ENCODE measurements at regions not wholly inside any gene's neighbourhood (a gene's known extent, or its start where the extent isn't known, plus 50 kb on each side); places are given as distances from the start of the nearest gene placed in this dataset.

DNA sequence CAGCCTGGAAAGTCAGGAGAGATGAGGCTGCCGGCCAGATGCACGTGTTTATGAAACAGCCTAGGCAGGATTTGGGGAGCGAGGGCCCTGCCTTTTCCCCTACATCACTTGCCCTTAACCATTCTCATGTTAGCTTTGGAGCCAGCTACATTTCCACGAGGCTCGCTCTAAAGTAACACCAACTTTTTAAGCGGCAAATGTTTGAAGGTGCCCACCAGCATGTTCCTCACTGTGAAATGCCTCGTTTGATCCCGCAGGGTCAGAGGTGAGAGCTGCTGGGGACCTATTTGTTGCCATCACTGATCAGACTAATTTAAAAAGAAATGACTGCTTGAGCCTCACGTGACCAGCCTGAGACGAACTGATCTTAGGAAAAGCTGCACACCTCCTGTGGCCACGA is 51.6 kb upstream of the DACT2 start:
- intact Hi-C loops (cut with micrococcal nuclease; ENCODE audit: unreplicated experiment) = loop anchor here (5.0 kb wide), 1 partner anchor 341 kb away; no protein-coding TSS in a partner anchor

DNA sequence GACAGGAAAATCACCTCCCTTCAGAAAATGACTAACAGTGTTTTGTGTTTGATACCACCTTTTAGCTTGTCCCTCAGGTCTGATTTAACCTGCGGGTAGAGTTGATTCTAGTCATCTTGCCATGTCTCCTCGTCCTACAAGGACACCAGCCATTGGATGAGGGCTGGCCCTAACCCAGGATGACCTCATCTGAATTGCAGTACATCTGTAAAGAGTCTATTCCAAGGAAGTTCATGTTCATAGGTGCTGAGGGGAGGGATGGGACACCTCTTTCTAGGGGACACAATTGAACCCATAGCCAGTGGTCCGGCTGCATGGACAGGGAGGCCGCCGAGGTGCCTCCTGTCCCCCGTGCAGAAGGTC is 52.0 kb upstream of the DACT2 start:
- ATAC-seq (no peak), DNase-seq (ENCODE audit: low read depth, low spot score) (no peak)
- POLR2A ChIA-PET = no interaction called here
- TF ChIP-seq POLR2AphosphoS5 (IDR thresholded peaks at IDR 0.05; ENCODE audit: low read depth, low read length) (no peak), TCF7L2 (IDR thresholded peaks at IDR 0.05; ENCODE audit: low read depth, low read length) (no peak)
- peaks cover 6% of the 10 kb centered on the region; the same call in 1 of the 2 replicates for H3K4me1 ChIP-seq (ENCODE audit: control insufficient read depth, insufficient read depth, low read length)
- intact Hi-C loops (cut with micrococcal nuclease; ENCODE audit: unreplicated experiment) = loop anchor here (5.0 kb wide), 1 partner anchor 341 kb away; no protein-coding TSS in a partner anchor
- no peak overlapping the region for H3K4me3 ChIP-seq (ENCODE audit: low read depth in 2 of 2, low read length in 2 of 2)
- CTCF ChIA-PET = no interaction called here
- no TSS peak for BruUV-seq (replicated peaks)
- in situ Hi-C loops (cut with HindIII; ENCODE audit: low pct_unique_long_range_greater_than_20kb, low sequenced_read_pairs) = no loop called here
- H3K27ac ChIP-seq (ENCODE audit: low read length) = no peak overlapping the region
- no peaks in the 10 kb centered on the region for H3K36me3 ChIP-seq (ENCODE audit: control insufficient read depth, insufficient read depth, low read length)
- no peaks in the 10 kb centered on the region; the same call in 1 of the 2 replicates for H3K9me3 ChIP-seq (ENCODE audit: control insufficient read depth, insufficient read depth, low read depth, low read length)
- no peaks in the 10 kb centered on the region; the same call in 1 of the 2 replicates for H3K27me3 ChIP-seq (ENCODE audit: control insufficient read depth, insufficient read depth, low read length)

More for the DNA sequence above, 51.6 kb upstream of the DACT2 start:
- Histone ChIP-seq H3K27ac (ENCODE audit: low read length) (no peak overlapping the region), H3K4me3 (ENCODE audit: low read depth in 2 of 2, low read length in 2 of 2) (no peak overlapping the region), H3K36me3 (ENCODE audit: control insufficient read depth, insufficient read depth, low read length) (no peaks in the 10 kb centered on the region), H3K27me3 (ENCODE audit: control insufficient read depth, insufficient read depth, low read length) (no peaks in the 10 kb centered on the region; the same call in 1 of the 2 replicates), H3K4me1 (ENCODE audit: control insufficient read depth, insufficient read depth, low read length) (peaks cover 6% of the 10 kb centered on the region; the same call in 1 of the 2 replicates), H3K9me3 (ENCODE audit: control insufficient read depth, insufficient read depth, low read depth, low read length) (no peaks in the 10 kb centered on the region; the same call in 1 of the 2 replicates)
- BruUV-seq (replicated peaks) = no TSS peak
- DNase-seq (ENCODE audit: low read depth, low spot score) (no peak), ATAC-seq (no peak)
- POLR2A ChIA-PET = no interaction called here
- CTCF ChIA-PET = no interaction called here
- in situ Hi-C loops (cut with HindIII; ENCODE audit: low pct_unique_long_range_greater_than_20kb, low sequenced_read_pairs) = no loop called here
- TF ChIP-seq, protein P1, sequence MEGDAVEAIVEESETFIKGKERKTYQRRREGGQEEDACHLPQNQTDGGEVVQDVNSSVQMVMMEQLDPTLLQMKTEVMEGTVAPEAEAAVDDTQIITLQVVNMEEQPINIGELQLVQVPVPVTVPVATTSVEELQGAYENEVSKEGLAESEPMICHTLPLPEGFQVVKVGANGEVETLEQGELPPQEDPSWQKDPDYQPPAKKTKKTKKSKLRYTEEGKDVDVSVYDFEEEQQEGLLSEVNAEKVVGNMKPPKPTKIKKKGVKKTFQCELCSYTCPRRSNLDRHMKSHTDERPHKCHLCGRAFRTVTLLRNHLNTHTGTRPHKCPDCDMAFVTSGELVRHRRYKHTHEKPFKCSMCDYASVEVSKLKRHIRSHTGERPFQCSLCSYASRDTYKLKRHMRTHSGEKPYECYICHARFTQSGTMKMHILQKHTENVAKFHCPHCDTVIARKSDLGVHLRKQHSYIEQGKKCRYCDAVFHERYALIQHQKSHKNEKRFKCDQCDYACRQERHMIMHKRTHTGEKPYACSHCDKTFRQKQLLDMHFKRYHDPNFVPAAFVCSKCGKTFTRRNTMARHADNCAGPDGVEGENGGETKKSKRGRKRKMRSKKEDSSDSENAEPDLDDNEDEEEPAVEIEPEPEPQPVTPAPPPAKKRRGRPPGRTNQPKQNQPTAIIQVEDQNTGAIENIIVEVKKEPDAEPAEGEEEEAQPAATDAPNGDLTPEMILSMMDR (IDR thresholded peaks at IDR 0.05) = no peak
- TF ChIP-seq POLR2AphosphoS5 (IDR thresholded peaks at IDR 0.05; ENCODE audit: low read depth, low read length) (no peak), TCF7L2 (IDR thresholded peaks at IDR 0.05; ENCODE audit: low read depth, low read length) (no peak), SIN3A (IDR thresholded peaks at IDR 0.05; ENCODE audit: borderline replicate concordance, insufficient read depth, low read depth, low read length) (no peak)
- TF ChIP-seq, protein P2, sequence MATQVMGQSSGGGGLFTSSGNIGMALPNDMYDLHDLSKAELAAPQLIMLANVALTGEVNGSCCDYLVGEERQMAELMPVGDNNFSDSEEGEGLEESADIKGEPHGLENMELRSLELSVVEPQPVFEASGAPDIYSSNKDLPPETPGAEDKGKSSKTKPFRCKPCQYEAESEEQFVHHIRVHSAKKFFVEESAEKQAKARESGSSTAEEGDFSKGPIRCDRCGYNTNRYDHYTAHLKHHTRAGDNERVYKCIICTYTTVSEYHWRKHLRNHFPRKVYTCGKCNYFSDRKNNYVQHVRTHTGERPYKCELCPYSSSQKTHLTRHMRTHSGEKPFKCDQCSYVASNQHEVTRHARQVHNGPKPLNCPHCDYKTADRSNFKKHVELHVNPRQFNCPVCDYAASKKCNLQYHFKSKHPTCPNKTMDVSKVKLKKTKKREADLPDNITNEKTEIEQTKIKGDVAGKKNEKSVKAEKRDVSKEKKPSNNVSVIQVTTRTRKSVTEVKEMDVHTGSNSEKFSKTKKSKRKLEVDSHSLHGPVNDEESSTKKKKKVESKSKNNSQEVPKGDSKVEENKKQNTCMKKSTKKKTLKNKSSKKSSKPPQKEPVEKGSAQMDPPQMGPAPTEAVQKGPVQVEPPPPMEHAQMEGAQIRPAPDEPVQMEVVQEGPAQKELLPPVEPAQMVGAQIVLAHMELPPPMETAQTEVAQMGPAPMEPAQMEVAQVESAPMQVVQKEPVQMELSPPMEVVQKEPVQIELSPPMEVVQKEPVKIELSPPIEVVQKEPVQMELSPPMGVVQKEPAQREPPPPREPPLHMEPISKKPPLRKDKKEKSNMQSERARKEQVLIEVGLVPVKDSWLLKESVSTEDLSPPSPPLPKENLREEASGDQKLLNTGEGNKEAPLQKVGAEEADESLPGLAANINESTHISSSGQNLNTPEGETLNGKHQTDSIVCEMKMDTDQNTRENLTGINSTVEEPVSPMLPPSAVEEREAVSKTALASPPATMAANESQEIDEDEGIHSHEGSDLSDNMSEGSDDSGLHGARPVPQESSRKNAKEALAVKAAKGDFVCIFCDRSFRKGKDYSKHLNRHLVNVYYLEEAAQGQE (IDR thresholded peaks at IDR 0.05; ENCODE audit: insufficient read depth in 1 of 2, low read depth in 2 of 2, low read length in 1 of 2) = no peak

DNA sequence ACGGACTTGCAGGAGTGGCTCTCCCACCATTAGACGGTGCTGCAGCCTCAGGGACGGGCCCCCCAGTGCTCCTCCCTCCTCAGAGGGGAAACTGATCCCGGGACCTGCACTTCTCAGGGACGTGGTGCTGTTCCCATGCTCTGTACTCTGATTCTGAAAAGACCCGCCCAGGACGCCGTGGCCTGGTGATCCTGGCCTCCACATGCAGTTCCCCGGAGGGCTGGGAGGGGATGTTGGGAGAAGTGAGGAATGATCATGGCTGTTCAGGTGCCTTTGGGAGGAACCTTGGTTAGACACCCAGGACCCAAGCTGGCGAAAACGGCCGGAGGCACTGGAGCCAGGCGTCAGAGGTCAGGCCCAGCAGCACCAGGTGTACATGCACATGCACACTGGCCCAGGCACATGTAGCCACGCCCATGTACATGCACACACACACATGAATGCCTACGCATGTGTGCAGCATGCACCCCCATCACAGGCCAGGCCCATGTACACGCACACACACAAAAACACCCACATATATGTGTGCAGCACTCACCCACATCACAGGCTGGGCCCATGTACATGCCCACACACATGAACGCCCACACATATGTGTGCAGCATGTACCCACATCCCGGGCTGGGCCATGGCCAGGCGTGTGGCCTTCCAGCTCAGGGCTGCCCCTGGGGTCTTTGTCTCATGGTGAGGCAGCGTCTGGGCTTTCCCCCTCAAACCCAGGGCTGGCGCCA is 52.6 kb upstream of the DACT2 start:
- H3K36me3 ChIP-seq (ENCODE audit: control insufficient read depth, insufficient read depth, low read length) = no peaks in the 10 kb centered on the region
- intact Hi-C loops (cut with micrococcal nuclease; ENCODE audit: unreplicated experiment) (loop anchor here (5.0 kb wide), 1 partner anchor 340 kb away; no protein-coding TSS in a partner anchor), in situ Hi-C loops (cut with HindIII; ENCODE audit: low pct_unique_long_range_greater_than_20kb, low sequenced_read_pairs) (no loop called here)
- no TSS peak for BruUV-seq (replicated peaks)
- peaks cover 6% of the 10 kb centered on the region; the same call in 1 of the 2 replicates for H3K4me1 ChIP-seq (ENCODE audit: control insufficient read depth, insufficient read depth, low read length)
- ChIA-PET CTCF (no interaction called here), POLR2A (no interaction called here)
- ATAC-seq (no peak), DNase-seq (ENCODE audit: low read depth, low spot score) (no peak)
- TF ChIP-seq, protein P1 (IDR thresholded peaks at IDR 0.05) = no peak
- no peak for TF ChIP-seq POLR2AphosphoS5 (IDR thresholded peaks at IDR 0.05; ENCODE audit: low read depth, low read length)
- TF ChIP-seq, protein P2 (IDR thresholded peaks at IDR 0.05; ENCODE audit: insufficient read depth in 1 of 2, low read depth in 2 of 2, low read length in 1 of 2) = no peak
- TF ChIP-seq SIN3A (IDR thresholded peaks at IDR 0.05; ENCODE audit: borderline replicate concordance, insufficient read depth, low read depth, low read length) = no peak
- no peak for TF ChIP-seq TCF7L2 (IDR thresholded peaks at IDR 0.05; ENCODE audit: low read depth, low read length)
- no peak overlapping the region for H3K27ac ChIP-seq (ENCODE audit: low read length)
- no peaks in the 10 kb centered on the region for H3K9me3 ChIP-seq (ENCODE audit: control insufficient read depth, insufficient read depth, low read depth, low read length)
- H3K27me3 ChIP-seq (ENCODE audit: control insufficient read depth, insufficient read depth, low read length) = no peaks in the 10 kb centered on the region; the same call in 1 of the 2 replicates
- H3K4me3 ChIP-seq (ENCODE audit: low read depth in 2 of 2, low read length in 2 of 2) = no peak overlapping the region
